ENCODE measurements at regions not wholly inside any gene's neighbourhood (a gene's known extent, or its start where the extent isn't known, plus 50 kb on each side); places are given as distances from the start of the nearest gene placed in this dataset.

DNA sequence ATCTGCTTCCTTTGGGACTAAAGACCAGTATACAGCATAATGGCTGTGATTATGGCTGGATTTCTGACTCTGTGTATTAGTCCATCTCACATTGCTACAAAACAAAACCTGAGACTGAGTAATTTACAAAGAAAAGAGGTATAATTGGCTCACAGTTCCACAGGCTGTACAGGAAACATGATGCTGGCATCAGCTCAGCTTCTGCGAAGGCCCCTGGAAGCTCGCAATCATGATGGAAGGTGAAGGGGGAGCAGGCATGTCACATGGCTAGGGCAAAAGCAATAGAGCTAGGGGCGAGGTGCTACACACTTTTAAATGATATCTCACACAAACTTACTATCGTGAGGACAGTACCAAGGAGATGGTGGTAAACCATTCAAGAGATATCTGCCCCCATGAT is 68.0 kb upstream of the GADL1 start:
- Histone ChIP-seq H3K27ac (no peak overlapping the region), H3K27me3 (ENCODE audit: low read depth) (no peaks in the 10 kb centered on the region), H3K4me1 (no peaks in the 10 kb centered on the region), H3K9me3 (no peaks in the 10 kb centered on the region), H3K4me3 (no peak overlapping the region), H3K36me3 (no peaks in the 10 kb centered on the region)
- DNase-seq (no peak), ATAC-seq (no peak)
- TF ChIP-seq, protein P1, sequence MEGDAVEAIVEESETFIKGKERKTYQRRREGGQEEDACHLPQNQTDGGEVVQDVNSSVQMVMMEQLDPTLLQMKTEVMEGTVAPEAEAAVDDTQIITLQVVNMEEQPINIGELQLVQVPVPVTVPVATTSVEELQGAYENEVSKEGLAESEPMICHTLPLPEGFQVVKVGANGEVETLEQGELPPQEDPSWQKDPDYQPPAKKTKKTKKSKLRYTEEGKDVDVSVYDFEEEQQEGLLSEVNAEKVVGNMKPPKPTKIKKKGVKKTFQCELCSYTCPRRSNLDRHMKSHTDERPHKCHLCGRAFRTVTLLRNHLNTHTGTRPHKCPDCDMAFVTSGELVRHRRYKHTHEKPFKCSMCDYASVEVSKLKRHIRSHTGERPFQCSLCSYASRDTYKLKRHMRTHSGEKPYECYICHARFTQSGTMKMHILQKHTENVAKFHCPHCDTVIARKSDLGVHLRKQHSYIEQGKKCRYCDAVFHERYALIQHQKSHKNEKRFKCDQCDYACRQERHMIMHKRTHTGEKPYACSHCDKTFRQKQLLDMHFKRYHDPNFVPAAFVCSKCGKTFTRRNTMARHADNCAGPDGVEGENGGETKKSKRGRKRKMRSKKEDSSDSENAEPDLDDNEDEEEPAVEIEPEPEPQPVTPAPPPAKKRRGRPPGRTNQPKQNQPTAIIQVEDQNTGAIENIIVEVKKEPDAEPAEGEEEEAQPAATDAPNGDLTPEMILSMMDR (IDR thresholded peaks at IDR 0.05) = no peak
- intact Hi-C loops (cut with DNase I) = no loop called here

DNA sequence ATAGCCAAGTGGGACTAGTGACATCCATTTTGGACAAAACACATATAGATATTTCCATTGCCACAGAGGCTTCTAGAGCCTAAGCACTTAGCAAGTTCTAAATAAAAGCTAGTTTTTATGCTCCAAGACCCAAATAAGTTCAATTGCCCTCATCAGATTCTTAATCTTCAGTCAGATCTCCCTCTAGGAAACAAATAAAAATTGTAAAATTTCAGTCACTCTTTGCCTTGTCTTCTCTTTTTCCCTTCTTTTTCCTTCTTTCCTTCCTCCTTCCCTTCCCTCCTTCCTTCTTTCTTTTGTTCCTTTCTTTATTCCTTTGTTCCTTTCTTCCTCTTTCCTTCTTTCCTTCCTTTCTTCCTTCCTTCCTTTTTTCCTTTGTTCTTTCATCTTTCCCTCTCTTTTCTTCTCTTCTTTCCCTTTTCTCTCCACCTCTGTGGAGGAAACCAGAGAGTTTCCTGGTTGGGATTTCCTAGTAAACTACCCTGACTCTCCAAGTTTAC is 68.8 kb upstream of the GADL1 start:
- H3K4me1 ChIP-seq = no peaks in the 10 kb centered on the region
- ATAC-seq = no peak

DNA sequence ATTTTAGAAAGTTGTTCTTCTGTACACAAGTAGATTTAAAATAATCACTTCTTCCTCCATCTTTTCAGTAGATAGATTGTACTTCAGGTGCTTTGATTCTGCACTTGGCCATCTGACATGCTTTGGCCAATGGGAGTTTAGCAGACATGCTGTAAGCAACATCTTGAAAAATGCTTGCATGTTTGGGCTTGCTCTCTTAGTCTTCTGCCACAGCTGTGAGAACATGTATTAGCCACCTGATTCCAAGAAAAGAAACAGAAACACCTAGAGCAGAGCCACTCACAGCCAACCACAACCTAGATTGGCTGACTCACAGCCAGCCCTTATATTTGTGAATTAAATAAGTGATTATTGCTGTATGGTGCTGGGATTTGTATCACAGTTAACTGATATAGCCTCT is 70.2 kb upstream of the GADL1 start:
- intact Hi-C loops (cut with DNase I) = no loop called here
- H3K4me3 ChIP-seq = no peak overlapping the region
- TF ChIP-seq, protein P1 (IDR thresholded peaks at IDR 0.05) = no peak
- H3K27ac ChIP-seq = no peak overlapping the region
- no peaks in the 10 kb centered on the region for H3K4me1 ChIP-seq
- no peaks in the 10 kb centered on the region for H3K9me3 ChIP-seq
- ATAC-seq = no peak
- no peak for DNase-seq
- H3K36me3 ChIP-seq = no peaks in the 10 kb centered on the region
- no peaks in the 10 kb centered on the region for H3K27me3 ChIP-seq (ENCODE audit: low read depth)

More for the DNA sequence above, 68.8 kb upstream of the GADL1 start:
- intact Hi-C loops (cut with DNase I) = no loop called here
- no peaks in the 10 kb centered on the region for H3K27me3 ChIP-seq (ENCODE audit: low read depth)
- no peak for DNase-seq
- TF ChIP-seq, protein P1 (IDR thresholded peaks at IDR 0.05) = no peak
- no peaks in the 10 kb centered on the region for H3K9me3 ChIP-seq
- H3K4me3 ChIP-seq = no peak overlapping the region
- H3K27ac ChIP-seq = no peak overlapping the region
- H3K36me3 ChIP-seq = no peaks in the 10 kb centered on the region

DNA sequence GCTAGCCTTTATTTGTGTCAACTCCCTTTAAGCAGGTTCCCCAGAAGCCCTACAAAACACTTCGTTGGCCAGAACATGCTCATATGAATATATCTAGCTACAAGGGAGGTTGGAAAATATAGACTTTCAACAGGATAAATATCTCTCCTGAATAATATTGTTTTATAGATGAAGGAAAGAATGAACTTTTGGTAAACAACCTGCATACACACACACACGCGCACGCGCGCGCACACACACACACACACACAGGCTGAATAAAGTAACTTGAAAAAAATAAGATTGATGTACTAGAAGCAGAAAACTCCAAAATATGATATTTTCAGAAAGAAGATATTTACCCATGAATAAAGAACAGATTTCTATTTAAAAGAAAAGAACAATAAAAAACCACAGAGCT is 72.4 kb upstream of the GADL1 start:
- DNase-seq = no peak
- Histone ChIP-seq H3K9me3 (no peaks in the 10 kb centered on the region), H3K4me3 (no peak overlapping the region), H3K36me3 (no peaks in the 10 kb centered on the region), H3K27ac (no peak overlapping the region), H3K4me1 (no peaks in the 10 kb centered on the region), H3K27me3 (ENCODE audit: low read depth) (no peaks in the 10 kb centered on the region)
- ATAC-seq = no peak
- intact Hi-C loops (cut with DNase I) = no loop called here
- TF ChIP-seq, protein P1 (IDR thresholded peaks at IDR 0.05) = no peak

DNA sequence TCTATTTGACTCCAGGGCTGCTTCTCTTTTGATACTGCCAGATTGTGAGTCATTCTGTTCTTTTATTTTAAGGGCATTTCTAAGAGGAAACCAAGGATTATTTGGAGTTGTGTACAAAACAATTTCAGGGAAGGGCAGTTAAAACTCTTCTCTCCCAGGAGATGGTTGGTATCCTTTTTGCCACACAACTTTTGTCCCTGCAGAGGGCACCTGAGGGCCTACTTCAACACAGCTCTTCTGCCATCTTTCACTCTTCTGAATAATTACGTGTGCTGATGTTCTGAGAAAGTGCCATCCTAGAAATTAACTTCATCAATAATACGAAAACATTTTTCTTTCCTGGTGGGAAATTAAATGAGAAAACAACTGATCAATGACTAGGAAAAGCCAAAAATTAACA is 75.7 kb upstream of the GADL1 start:
- ATAC-seq (no peak), DNase-seq (no peak)
- Histone ChIP-seq H3K36me3 (no peaks in the 10 kb centered on the region), H3K4me3 (no peak overlapping the region), H3K4me1 (no peaks in the 10 kb centered on the region), H3K27me3 (ENCODE audit: low read depth) (no peaks in the 10 kb centered on the region), H3K27ac (no peak overlapping the region), H3K9me3 (no peaks in the 10 kb centered on the region)
- intact Hi-C loops (cut with DNase I) = no loop called here
- TF ChIP-seq, protein P1 (IDR thresholded peaks at IDR 0.05) = peak; percentile 15

DNA sequence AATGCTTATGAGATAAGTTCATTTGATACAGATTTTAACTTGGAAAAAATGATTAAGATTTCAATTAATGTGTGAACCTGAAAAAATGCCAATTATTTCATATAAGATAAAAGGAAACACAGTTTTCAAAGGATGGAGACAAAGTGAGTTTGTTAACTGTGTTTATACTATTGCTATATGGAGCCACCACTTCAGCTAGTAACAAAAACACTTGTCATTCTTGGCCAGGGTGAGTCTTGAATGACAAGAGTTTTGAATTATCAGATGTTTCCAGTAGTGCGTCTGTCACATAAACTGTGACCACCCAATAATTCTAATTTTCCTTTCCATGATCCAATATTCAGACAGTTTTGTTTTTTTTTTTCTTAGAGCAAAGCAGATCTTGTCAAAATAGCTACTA is 78.0 kb upstream of the GADL1 start:
- Histone ChIP-seq H3K27ac (no peak overlapping the region), H3K36me3 (no peaks in the 10 kb centered on the region), H3K4me3 (no peak overlapping the region), H3K4me1 (no peaks in the 10 kb centered on the region), H3K9me3 (no peaks in the 10 kb centered on the region), H3K27me3 (ENCODE audit: low read depth) (no peaks in the 10 kb centered on the region)
- intact Hi-C loops (cut with DNase I) = no loop called here
- no peak for DNase-seq
- TF ChIP-seq, protein P1 (IDR thresholded peaks at IDR 0.05) = no peak
- no peak for ATAC-seq
